NCI-H82 treated with DMSO at 0.1 percent for 48 hours (cell line): ENCODE measurements at regions not wholly inside any gene's neighbourhood (a gene's known extent, or its start where the extent isn't known, plus 50 kb on each side); places are given as distances from the start of the nearest gene placed in this dataset.
"Not testable (repeated sequence)": the region's sequence is repeated elsewhere in the genome, so short reads cannot be mapped to it uniquely, and the experiment has no call there.

Experiments used
- DNase-seq: peaks from one replicate; lab custom pipeline; 2025; ENCODE audit not compliant: unreplicated experiment; lab: John Stamatoyannopoulos, UW

DNA sequence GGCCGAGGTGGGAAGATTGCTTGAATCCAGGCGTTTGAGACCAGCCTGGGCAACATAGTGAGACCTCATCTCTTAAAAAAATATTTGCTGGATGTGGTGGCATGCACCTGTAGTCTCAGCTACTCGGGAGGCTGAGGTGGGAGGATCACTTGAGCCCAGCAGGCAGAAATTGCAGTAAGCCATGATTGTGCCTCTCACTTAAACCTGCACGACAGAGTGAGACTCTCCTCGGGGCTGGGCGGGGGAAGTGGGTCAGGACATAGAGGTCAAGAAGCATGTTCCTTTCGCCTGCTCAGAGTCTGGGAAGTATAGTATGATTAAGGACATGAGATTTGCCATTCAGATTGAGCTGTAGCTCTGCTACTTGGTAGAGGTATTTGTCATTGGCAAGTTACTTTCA, 52.3 kb downstream of the SEPTIN7 start:
- DNase-seq, result not testable (repeated sequence)

DNA sequence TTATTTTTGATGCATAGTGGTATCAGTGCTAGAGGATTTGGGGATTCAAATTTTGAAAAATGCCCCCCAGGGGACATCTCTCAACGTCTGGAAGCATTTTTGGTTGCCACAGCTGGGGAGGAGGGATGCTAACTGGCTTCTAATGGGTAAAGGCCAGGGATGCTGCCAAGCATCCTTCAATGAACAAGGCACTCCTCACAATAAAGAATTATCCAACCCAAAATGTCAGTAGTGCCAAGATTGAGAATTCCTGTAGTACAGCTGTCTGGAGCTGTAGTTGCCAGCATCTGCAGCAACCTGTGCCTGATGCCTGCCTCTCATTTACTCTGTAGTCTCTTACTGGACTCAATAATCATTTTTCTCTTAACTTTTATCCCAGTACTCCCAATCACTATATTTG, 53.5 kb downstream of the SEPTIN7 start:
- no peak for DNase-seq

DNA sequence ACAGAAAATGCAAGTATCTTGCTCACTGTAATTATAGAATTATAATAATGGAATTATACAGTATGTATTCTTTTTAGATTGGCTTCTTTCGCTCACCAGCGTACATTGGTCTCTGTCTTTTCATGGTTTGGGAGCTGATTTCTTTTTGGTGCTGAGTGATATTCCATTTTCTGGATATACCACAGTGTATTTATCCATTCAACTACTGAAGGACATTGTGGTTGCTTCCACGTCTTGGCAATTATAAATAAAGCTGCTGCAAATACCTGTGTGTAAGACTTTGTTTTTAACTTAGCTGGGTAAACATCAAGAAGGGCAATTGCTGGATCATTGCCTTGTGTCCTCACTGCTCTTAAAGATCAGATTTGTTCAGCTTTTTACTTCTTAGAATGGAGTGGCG, 55.3 kb downstream of the SEPTIN7 start:
- DNase-seq, result no peak

DNA sequence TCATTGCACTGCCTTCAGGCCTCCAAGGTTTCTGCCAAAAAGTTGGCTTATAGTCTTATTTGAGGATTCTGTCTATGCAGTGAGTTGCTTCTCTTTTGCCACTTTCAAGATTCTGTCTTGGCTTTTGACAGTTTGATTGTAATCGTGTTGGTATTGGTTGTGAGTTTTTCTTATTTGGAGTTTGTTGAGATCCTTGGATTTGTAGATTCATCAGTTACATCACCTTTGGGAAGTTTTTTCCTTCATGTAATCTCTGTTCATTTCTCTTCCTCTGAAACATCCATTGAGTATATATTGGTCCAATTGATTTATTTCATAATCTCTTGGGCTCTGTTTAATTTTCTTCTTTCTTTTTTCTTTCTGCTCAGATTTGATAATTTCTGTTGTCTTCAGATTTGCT, 59.8 kb downstream of the SEPTIN7 start:
- DNase-seq, result no peak

- no peak for DNase-seq
Observed at GRCh38 chr7:35865287-35865686, 64.4 kb downstream of the SEPTIN7 start.

DNA sequence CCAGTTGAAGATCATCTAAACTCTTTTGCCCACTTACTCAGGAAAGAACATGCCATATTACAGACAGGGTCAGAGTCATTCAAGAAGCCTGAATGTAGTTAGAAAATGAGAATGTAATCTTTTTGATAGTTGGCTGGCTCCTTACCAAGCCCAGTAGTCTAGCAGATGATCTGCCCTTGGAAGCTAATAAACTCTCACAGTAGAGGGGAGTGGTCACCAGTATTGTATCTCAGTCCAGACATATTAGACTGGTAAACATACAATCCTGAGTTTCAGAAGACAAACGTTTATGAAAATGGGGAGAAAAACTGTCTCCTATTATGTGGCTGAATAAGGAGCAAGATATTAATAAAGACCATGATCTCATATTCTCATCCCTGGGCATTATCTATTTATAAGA, 65.3 kb downstream of the SEPTIN7 start:
- no peak for DNase-seq

GRCh38 chr7:35869117-35869516, 68.3 kb downstream of the SEPTIN7 start:
- DNase-seq, result not testable (repeated sequence)

- no peak for DNase-seq
Observed at GRCh38 chr7:35869810-35870209, 69.0 kb downstream of the SEPTIN7 start.

GRCh38 chr7:35871856-35872255, 71.0 kb downstream of the SEPTIN7 start:
- DNase-seq, result no peak

DNA sequence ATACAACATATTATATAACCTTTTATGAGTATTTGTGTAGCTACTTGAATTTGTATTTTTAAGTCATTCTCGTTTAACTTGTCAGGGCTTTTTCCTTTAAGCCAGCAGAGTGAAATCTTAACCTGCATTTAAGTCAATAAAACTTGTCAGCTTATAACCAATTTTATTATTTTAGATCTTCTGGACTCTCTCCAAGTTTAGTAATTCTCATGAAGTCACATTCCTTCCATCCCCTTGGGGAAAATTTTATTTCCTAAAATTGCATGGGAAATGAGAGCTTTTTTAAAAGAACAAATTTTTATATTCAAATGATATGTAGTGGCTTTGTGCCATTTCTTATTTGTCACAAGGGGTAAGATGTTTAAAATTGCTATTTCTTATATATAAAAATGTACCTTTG, 74.0 kb downstream of the SEPTIN7 start:
- DNase-seq, result no peak

DNA sequence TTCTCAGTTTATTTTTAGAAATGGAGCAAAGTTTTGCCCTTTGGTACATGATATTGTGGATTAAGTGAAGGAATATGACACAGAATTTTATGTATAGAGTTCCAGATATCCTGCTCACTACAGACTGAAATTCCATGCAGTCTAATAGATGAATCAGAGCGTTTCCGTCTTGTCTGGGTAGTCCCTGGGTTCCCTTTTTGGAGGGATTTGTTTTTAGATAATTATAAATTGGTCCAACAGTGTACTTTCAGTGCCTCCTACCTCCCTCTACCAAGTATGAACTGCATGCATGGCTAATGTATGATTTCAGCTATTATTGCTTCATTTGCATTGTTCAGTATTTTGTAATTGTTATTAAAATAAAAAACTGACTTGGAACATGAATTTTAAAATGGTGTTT, 74.4 kb downstream of the SEPTIN7 start:
- DNase-seq, result no peak

- no peak for DNase-seq
Observed at GRCh38 chr7:35878351-35878750, 77.5 kb downstream of the SEPTIN7 start.

DNA sequence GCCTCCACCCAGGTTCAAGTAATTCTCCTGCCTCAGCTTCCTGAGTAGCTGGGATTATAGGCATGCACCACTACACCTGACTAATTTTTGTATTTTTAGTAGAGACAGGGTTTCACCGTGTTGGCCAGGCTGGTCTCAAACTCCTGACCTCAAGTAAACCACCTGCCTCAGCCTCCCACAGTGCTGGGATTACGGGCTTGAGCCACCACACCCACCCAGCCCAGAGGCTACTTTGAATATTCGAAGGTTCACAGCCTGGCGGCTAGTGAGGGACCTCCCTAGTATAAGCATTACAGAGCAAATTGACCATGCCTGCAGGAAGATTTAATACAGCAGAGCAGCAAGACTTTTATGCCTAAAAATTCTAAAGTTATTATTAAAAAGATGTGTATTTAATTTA, 86.6 kb downstream of the SEPTIN7 start:
- DNase-seq, result not testable (repeated sequence)

- no peak for DNase-seq
Observed at GRCh38 chr7:35889001-35889400, 88.1 kb downstream of the SEPTIN7 start.

- DNase-seq, result no peak
Observed at GRCh38 chr7:35889870-35890269, 89.0 kb downstream of the SEPTIN7 start.

GRCh38 chr7:35891004-35891830, 90.4 kb downstream of the SEPTIN7 start:
- no peak for DNase-seq

DNA sequence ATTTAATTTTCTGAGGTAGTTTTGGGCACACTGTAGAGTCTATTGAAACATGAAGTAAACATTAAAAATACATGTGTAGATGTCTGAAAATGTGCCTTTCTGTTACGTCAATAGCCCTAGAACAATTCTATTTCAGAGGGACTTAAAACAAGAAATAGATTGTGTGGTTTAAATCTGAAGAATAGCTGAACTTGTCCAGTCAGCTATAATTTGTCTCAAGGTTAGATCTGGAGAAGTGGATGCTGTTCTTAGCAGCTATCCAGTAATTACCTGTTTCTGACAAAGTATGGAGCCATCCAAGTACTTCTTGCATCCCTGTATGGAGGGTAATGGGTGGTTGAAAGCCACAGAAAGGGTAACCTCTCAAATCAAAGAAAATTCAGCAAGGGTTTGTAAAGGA, 92.8 kb downstream of the SEPTIN7 start:
- no peak for DNase-seq

DNA sequence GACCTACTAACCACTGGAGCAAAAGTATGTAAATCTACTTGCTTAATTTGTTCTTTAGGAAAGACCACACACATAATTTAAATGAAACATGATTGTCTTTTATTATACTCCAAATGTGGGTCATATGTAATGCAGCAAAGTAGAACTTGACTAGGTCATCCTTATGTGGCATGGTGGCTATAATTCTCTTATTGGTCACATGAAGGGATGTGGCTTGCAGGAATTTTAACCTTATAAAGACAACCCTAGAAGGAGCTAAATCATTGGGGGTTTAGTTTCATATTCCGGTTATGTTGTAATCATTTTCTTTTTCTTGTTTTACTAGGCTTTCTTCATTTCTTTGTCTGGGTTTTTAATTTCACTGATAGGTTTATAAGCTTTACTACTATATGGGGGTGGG, 93.9 kb downstream of the SEPTIN7 start:
- no peak for DNase-seq

- DNase-seq, result no peak
Observed at GRCh38 chr7:35900651-35901050, 99.8 kb downstream of the SEPTIN7 start.

DNA sequence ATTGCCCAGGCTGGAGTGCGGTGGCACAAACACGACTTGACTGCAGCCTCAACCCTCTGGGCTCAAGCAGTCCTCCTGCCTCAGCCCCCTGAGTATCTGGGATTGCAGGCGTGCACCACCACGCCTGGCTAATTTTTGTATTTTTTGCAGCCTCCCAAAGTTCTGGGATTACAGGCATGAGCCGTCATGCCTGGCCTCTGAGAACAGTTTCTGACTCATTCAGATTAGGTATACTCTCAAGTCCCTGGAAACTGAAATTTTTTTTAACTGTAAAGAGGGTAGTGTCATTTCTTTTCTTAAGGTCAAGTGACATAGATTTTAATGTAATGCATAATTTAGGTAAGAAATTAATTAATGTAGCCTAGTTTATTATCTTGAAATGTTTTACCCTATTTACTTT, 104.7 kb downstream of the SEPTIN7 start:
- no peak for DNase-seq

GRCh38 chr7:35906191-35906908, 105.5 kb downstream of the SEPTIN7 start:
- DNase-seq, result peak; percentile 77
